Activated CD8-positive, alpha-beta memory T cell treated with anti-CD3 and anti-CD28 coated beads for 1 hour (primary cell): ENCODE measurements at regions not wholly inside any gene's neighbourhood (a gene's known extent, or its start where the extent isn't known, plus 50 kb on each side); places are given as distances from the start of the nearest gene placed in this dataset.
A peak's percentile ranks its signal among the peaks of the same experiment; 100 is the strongest.
"Not testable (repeated sequence)": the region's sequence is repeated elsewhere in the genome, so short reads cannot be mapped to it uniquely, and the experiment has no call there.

Experiments
- DNase-seq, 2 donors: peaks; one replicate each; pipeline ENCODE4 v3.0.0-alpha.2; 2020; ENCODE audit warnings: low read depth in 1 of 2; ENCODE audit errors: extremely low read depth in 1 of 2

DNA sequence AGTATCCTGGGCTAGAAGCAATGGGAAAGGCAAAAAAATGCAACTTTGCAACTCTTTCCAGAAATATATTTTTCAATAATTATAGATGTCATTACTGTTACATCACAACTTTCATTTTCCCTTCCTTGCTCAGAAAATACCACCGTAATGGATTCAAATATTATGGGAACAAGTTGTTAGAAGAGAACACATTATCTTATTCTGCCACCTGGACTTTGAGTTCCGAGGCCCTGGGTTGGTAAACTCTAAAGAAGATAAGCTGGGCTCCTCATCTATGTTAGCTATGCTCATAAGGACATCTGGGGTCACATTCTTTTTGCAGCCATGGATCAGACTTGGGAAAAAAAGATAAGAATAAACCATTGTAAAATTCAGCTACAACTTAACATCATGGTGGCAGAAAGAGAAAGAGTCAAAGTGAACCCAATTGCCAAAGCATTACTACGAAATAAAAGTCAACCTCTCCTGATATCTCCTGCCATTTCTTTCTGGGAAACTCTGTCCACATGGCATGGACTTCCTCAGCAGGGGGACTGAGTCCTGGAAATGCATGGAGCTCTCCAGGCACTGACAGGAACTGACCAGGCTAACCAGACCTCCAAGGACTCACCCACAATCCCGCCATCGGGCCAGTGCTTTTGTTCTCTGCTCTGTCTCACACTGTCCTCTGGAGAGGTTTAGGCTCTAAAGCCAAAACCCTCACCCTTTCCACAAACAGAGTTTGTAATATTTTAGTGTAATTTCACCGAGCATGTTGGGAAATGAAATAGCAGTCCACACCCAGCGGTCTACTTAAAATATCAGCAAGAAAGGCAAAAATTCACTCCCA, 499.1 kb upstream of the RUNX1 start:
- no peak for DNase-seq

DNA sequence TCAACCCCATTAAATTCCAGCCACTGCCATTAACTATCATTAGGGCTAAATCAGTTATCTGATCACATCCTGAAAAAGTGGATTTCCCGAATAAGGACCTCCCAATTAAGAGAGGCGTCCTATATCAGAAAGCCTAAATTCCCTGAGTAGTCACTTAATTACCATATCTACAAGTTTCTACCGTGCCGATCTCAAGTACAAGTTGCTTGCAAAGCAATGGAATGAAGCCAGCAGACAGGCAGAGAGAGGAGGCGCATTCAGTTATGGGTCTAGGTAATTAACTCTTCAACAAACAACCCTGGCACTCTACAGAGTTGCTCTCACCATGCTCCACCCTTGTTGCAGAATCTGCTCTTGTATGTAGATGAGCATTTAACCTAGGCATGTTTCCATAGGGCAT, 494.6 kb upstream of the RUNX1 start:
- no peak for DNase-seq

DNA sequence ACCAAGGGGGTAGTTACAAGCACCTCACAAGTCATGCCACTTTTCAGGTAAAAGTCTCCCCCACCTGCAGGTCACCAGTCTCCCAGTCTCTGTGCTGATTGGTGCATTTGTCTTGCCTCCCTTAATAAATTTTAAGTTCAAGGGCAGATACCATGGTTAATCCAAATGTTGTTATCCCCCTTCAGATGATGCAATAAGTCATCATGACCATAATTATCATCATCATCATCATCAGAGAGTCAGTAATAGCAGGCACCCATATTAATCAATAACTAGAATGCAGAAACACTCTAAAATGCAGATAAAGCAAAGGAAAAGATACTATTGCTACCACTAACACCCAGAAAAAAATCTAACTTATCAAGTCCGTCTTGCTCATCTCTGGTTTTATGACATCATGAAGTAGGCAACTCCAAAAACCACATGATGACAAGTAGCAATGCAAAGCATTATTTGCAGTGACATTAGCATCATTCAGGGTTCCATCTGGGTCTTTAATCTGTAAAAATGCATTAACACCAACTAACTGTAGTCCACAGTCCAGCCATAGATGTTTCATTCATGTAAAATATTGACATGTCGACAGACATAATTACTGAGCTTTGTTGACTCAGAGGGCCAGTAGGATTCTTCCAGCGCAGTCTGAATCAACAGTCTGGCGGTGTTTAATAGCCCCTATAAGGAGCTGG, 492.0 kb upstream of the RUNX1 start:
- no peak for DNase-seq

GRCh38 chr21:35538386-35538785, 489.3 kb upstream of the RUNX1 start:
- DNase-seq = no peak

DNA sequence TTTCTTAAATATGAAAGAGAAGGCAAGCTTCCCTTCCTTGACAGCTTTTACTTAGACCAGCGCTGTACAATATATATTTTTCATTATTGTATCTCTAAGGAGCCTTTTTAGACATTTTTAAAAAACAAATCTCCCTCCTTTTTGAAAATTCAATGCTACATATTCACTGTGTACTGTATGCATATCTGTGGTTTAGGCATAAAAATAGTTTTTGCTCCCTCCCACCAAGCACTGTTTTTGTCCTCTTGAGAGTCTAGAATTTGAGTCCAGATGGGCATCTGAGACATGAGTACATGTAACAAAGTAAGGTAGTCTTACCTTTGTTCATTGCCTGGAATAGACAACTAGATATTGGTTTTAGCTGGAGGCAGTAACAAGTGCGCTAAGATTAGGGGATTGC, 488.5 kb upstream of the RUNX1 start:
- DNase-seq = no peak

DNA sequence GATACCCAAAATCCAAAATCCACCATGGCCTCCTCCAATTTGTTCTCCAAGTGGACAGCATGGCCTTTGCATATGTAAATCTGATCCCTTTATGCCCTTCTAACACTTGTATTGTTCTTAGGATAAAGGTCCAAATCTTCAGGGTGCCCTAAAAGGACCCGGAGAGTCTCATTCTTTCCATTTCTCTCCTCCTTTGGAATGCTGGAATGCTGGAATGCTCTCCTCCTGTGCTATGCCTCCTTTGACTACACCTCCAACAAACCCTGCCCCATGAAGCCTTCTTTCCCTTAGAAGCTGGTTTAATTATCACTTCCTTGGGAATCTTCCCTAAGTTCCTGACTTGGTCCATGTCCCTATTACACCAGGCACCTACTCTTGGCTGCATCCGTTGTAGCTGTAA, 484.8 kb upstream of the RUNX1 start:
- no peak for DNase-seq

DNA sequence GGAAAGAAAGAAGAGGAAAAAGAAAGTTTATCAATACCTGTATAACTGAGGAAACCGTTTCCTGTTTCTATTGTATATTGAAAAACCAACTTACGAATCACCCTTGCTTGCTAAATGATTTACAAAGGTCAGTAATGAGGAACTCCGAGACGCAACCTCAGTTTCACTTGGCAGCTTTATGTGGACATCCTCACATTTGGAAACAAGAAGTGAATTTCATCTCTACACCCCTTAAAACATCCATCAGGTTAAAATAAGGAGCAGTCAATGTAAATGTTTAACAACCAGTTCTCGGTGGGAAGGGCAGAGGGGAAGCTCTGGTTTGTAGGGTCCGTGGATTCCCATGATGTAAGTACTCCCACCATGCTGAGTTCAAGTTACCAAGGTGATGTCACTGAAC, 481.7 kb upstream of the RUNX1 start:
- DNase-seq = no peak

- no peak for DNase-seq
These were observed 480.2 kb upstream of the RUNX1 start for GRCh38 chr21:35529171-35529863.

- DNase-seq = peak in 1 of 2 donors; percentile 19
These were observed 479.3 kb upstream of the RUNX1 start for GRCh38 chr21:35528116-35529042.

DNA sequence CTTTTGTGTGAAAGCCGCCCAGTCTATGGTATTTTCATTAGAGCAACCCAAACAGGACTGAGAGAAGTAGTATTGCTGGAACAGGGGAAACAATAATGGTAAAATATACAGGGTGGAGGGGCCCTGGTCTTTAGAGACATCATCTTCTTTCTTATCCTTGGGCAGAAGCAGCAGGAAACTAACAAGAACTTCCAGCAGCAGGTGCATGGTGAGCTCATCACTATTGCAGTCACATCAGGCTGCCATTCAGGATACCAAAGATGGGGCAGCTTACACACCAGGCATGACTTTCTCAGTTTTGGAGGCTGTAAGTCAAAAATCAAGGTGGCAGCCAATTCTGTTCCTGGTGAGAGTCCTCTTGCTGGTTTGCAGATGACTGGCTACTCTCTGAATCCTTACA, 478.3 kb upstream of the RUNX1 start:
- no peak for DNase-seq

DNA sequence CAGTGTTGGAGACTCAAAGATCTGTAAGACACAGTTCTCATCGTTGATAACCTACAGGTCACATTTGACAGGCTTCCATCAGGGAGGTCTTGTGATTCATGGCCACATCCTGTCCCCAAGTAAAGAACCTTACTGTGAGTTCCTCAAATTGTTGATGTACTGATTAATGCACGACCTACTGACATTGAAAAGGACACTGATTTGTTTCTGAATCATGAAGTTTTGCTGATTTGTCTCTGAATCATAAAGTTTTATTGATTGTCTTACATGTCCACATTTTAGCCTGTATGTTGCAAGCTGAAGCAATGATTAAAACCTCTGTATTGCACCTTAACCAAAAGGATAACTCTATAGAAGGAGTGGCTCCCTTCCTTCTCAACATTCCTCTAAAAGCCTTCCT, 476.3 kb upstream of the RUNX1 start:
- DNase-seq = no peak

DNA sequence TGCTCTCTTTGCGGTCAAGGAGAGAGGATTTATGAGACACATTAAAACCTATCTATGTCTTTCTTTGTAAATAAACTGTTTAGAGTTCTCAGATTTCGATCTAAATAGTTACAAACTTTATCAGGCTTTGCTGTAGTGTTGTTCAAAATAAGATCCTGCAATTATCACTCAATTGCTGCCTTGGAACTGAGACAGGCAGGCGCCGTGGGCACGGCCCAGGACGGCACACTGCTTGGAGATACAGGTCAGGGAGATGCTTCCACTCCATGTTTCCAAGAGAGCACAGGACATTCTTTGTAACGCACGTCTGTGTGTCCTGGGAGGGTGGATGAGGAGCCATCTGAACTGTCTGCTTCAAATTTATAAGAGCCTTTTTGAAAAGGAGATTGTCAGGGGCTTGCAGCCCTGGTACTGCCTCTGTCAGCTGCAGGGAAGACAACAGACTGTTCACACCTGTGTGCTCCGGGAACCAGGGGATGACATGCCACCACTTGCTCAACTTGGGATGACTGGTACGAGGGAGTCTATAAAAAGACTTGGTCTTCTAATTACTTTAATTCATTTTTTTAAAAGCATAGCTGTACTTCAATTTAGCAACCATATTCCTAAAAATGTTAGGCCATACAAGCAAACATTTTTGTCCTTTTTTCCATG, 472.9 kb upstream of the RUNX1 start:
- no peak for DNase-seq

- no peak for DNase-seq
These were observed 472.2 kb upstream of the RUNX1 start for GRCh38 chr21:35521293-35521692.

DNA sequence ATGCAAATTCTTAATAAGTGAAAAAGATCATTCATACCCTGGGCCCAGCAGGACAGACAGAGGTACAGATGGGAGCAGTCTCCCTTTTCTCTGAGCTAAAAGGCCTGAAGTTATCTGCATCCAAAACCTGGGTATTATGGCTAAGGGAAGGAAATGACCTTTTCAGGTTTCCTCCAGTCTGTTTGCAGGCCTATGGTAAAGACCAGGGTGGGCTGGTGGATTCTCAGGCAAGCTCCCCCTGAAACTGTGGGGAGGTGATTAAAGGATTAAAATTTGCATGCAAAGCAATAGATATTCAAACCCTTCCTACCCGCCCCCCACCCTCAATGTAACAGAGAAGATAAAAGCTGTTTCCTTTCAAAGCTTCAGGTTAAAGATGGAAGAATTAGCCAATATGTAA, 471.8 kb upstream of the RUNX1 start:
- no peak for DNase-seq

GRCh38 chr21:35520302-35520701, 471.2 kb upstream of the RUNX1 start:
- DNase-seq = no peak

- DNase-seq = no peak
These were observed 468.8 kb upstream of the RUNX1 start for GRCh38 chr21:35517865-35518264.

GRCh38 chr21:35516292-35516691, 467.2 kb upstream of the RUNX1 start:
- not testable (repeated sequence) for DNase-seq

DNA sequence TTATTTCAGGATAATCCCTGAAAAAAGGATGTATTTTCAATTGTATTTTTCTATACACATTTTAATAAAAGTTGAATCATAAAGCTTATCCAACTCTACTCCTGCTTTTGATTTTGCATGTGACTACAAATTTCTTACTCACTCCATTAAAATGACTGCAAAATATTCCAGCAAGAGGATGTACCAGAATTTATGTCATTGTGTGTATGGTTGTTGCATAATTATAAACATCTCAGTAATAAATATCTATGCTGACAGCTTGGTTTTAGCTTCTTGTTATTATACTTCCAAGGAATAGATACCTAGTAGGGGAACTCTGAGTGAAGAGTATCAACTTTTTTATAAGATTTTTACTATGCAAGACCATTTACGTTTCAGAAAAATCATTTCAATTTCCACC, 463.2 kb upstream of the RUNX1 start:
- DNase-seq = no peak

DNA sequence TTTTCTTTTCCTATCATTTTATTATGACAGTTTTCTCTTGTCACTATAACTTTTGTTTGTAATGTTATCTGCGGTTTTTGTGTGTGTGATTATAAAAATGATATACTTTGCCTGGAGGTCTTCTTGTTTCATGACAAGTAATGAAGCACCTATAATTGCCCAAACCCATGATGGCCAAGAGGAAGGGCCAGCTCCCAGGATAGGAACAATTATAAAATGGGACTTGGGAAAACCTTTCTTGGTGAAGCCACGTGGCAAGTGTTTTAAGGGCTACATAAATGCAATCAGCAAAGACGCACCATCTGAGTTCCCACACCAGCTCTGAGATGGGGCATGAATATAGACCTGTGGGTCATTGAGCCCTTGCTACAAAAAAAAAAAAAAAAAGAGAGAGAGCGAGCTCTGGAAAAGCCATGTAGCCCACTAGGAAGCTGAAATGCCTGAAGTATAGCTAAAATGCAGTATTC, 462.6 kb upstream of the RUNX1 start:
- no peak for DNase-seq
